GM12891 (cell line): ENCODE measurements at regions not wholly inside any gene's neighbourhood (a gene's known extent, or its start where the extent isn't known, plus 50 kb on each side); places are given as distances from the start of the nearest gene placed in this dataset.

ENCODE experiments used
- PAX5 ChIP-seq: IDR thresholded peaks from 2 replicates; pipeline ENCODE4 v1.6.1; 2011; ENCODE audit warnings: low read length, moderate library complexity, mild to moderate bottlenecking; ENCODE audit not compliant: insufficient read depth, severe bottlenecking
- POLR2A ChIP-seq: IDR thresholded peaks from 2 replicates; pipeline ENCODE4 v1.6.1; 2011; ENCODE audit warnings: low read depth, low read length, control low read depth
- POLR2AphosphoS5 ChIP-seq: IDR thresholded peaks from 2 replicates; pipeline ENCODE4 v1.6.1; 2011; ENCODE audit warnings: low read depth, low read length, control low read depth
- SPI1 ChIP-seq: IDR thresholded peaks from 2 replicates; pipeline ENCODE4 v1.6.1; 2011; ENCODE audit warnings: low read depth, low read length, control low read depth
- TAF1 ChIP-seq: IDR thresholded peaks from 2 replicates; pipeline ENCODE4 v1.6.1; 2011; ENCODE audit warnings: low read depth, low read length, control low read depth

GRCh38 chr5:143679777-143680176, 132.2 kb upstream of the HMHB1 start:
- no peak for TF ChIP-seq POLR2A
- no peak for TF ChIP-seq TAF1
- no peak for TF ChIP-seq PAX5
- no peak for TF ChIP-seq POLR2AphosphoS5
- TF ChIP-seq SPI1 = no peak
